Testis (tissue), 2 donors: ENCODE measurements at regions not wholly inside any gene's neighbourhood (a gene's known extent, or its start where the extent isn't known, plus 50 kb on each side); places are given as distances from the start of the nearest gene placed in this dataset.
"Not testable (repeated sequence)": the region's sequence is repeated elsewhere in the genome, so short reads cannot be mapped to it uniquely, and the experiment has no call there.

ENCODE experiments used
- DNase-seq: peaks from one replicate; pipeline ENCODE4 v3.0.0-alpha.2; 2019
- H3K27ac ChIP-seq, 2 donors: fragments of 200-600 bp; sonication (generic); one replicate each; pipeline ENCODE4 v1.5.1; 2019
- H3K27me3 ChIP-seq: fragments of 200-600 bp; sonication (generic); one replicate; pipeline ENCODE4 v1.5.1; 2019
- H3K36me3 ChIP-seq: fragments of 200-600 bp; sonication (generic); one replicate; pipeline ENCODE4 v1.5.1; 2017; ENCODE audit warnings: low read depth; ENCODE audit errors: missing control alignments
- H3K4me1 ChIP-seq: fragments of 200-600 bp; sonication (generic); one replicate; pipeline ENCODE4 v1.5.1; 2019
- H3K4me3 ChIP-seq, 2 donors: fragments of 200-600 bp; sonication (generic); one replicate each; pipeline ENCODE4 v1.5.1; 2017 to 2019
- H3K9me3 ChIP-seq: fragments of 200-600 bp; sonication (generic); one replicate; pipeline ENCODE4 v1.5.1; 2017
- CTCF ChIP-seq, 3 experiments: fragments of 450-650 bp in 2 of 3; fragments of 200-600 bp in 1 of 3; sonication (generic) in 1 of 3; IDR thresholded peaks; one replicate each; pipeline ENCODE4 v1.5.1; 2016 to 2019; ENCODE audit warnings: antibody characterized with exemption in 3 of 3, mild to moderate bottlenecking in 2 of 3, moderate library complexity in 1 of 3
- POLR2A ChIP-seq: fragments of 450-650 bp; IDR thresholded peaks from one replicate; pipeline ENCODE4 v1.6.1; 2017; ENCODE audit warnings: antibody characterized with exemption, mild to moderate bottlenecking, moderate library complexity
- WGBS, 2 donors: methylation state at CpG; one replicate each; pipeline ENCODE4 v1.1.5; 2018; 5-methylcytosine and 5-hydroxymethylcytosine counted together
- intact Hi-C: fragments of 100-400 bp; cut with DNase I; formaldehyde crosslinking; loops from one replicate; pipeline ENCODE4 v1.15.1; 2023; ENCODE audit warnings: low total_unique reads

- DNase-seq: no peak
- WGBS, 2 donors: 33 to 48% methylated on average over 2 of the region's 2 CpGs
- no peaks in the 10 kb centered on the region for H3K36me3 ChIP-seq
- no peak overlapping the region for H3K4me3 ChIP-seq
- intact Hi-C loops: no loop called here
- TF ChIP-seq POLR2A (no peak), CTCF (IDR thresholded peaks at IDR 0.05) (no peak)
- no peaks in the 10 kb centered on the region for H3K27me3 ChIP-seq
- H3K4me1 ChIP-seq: no peaks in the 10 kb centered on the region
- H3K9me3 ChIP-seq: no peaks in the 10 kb centered on the region
- no peak overlapping the region for H3K27ac ChIP-seq
These were observed 125.8 kb upstream of the RXFP1 start for GRCh38 chr4:158395889-158396288.

- WGBS, 2 donors: 80 to 81% methylated on average over 2 of the region's 2 CpGs
- Histone ChIP-seq H3K4me3 (no peak overlapping the region), H3K36me3 (no peaks in the 10 kb centered on the region), H3K4me1 (no peaks in the 10 kb centered on the region), H3K27me3 (no peaks in the 10 kb centered on the region), H3K9me3 (no peaks in the 10 kb centered on the region), H3K27ac (no peak overlapping the region)
- DNase-seq: no peak
- no peak for TF ChIP-seq CTCF (IDR thresholded peaks at IDR 0.05)
- no peak for TF ChIP-seq POLR2A
- intact Hi-C loops: no loop called here
These were observed 123.9 kb upstream of the RXFP1 start for GRCh38 chr4:158397781-158398180.

GRCh38 chr4:158407961-158408360, 113.7 kb upstream of the RXFP1 start:
- H3K27ac ChIP-seq, H3K27me3 ChIP-seq, H3K36me3 ChIP-seq, H3K4me1 ChIP-seq, H3K9me3 ChIP-seq, intact Hi-C loops, DNase-seq: not testable (repeated sequence)
- 85 to 91% methylated on average over 8 to 25 of the region's 29 CpGs for WGBS, 2 donors
- H3K4me3 ChIP-seq: peak overlapping the region; percentile 34 to 51

- WGBS, 2 donors: 81 to 82% methylated on average over 3 of the region's 3 CpGs
- no peaks in the 10 kb centered on the region for H3K9me3 ChIP-seq
- DNase-seq: no peak
- no peaks in the 10 kb centered on the region for H3K36me3 ChIP-seq
- no peak overlapping the region for H3K4me3 ChIP-seq
- no peak overlapping the region for H3K27ac ChIP-seq
- intact Hi-C loops: no loop called here
- no peaks in the 10 kb centered on the region for H3K27me3 ChIP-seq
- TF ChIP-seq CTCF (IDR thresholded peaks at IDR 0.05) (no peak), POLR2A (no peak)
- no peaks in the 10 kb centered on the region for H3K4me1 ChIP-seq
These were observed 111.4 kb upstream of the RXFP1 start for GRCh38 chr4:158410272-158410671.

GRCh38 chr4:158411269-158411668, 110.4 kb upstream of the RXFP1 start:
- intact Hi-C loops: no loop called here
- no peak for TF ChIP-seq CTCF (IDR thresholded peaks at IDR 0.05)
- no peak for TF ChIP-seq POLR2A
- H3K9me3 ChIP-seq: no peaks in the 10 kb centered on the region
- no peak for DNase-seq
- H3K4me3 ChIP-seq: no peak overlapping the region
- H3K27ac ChIP-seq: no peak overlapping the region
- WGBS, 2 donors: 61 to 70% methylated on average over 2 of the region's 2 CpGs
- no peaks in the 10 kb centered on the region for H3K4me1 ChIP-seq
- H3K27me3 ChIP-seq: no peaks in the 10 kb centered on the region
- no peaks in the 10 kb centered on the region for H3K36me3 ChIP-seq

- H3K36me3 ChIP-seq, intact Hi-C loops, H3K9me3 ChIP-seq, H3K4me3 ChIP-seq, H3K27ac ChIP-seq, H3K27me3 ChIP-seq, H3K4me1 ChIP-seq, DNase-seq: not testable (repeated sequence)
- WGBS, 2 donors: 91 to 97% methylated on average over 4 of the region's 4 CpGs
These were observed 103.0 kb upstream of the RXFP1 start for GRCh38 chr4:158418679-158419078.
